PC-9 (cell line): ENCODE measurements at regions not wholly inside any gene's neighbourhood (a gene's known extent, or its start where the extent isn't known, plus 50 kb on each side); places are given as distances from the start of the nearest gene placed in this dataset.

Experiments
- BruUV-seq: library from RNA; stranded (reverse); fragments of 400-500 nt; replicated peaks from 2 replicates; lab custom pipeline; 2021; lab: Mats Ljungman, UMichigan
- CTCF ChIA-PET: fragments of 300-600 bp; sonication (Branson Sonifier 250); formaldehyde crosslinking; loops from one replicate; lab custom pipeline; 2022; ENCODE audit warnings: antibody characterized with exemption; lab: Charles Lee
- POLR2A ChIA-PET: fragments of 300-600 bp; sonication (Branson Sonifier 250); formaldehyde crosslinking; loops from one replicate; lab custom pipeline; 2022; ENCODE audit warnings: antibody characterized with exemption; ENCODE audit not compliant: unreplicated experiment; lab: Charles Lee
- DNase-seq, 2 experiments: peaks; one replicate each; pipeline versions ENCODE4 v3.0.0 to v3.0.0-alpha.2; 2015 to 2022; ENCODE audit warnings: mixed read lengths in 1 of 2
- H2AFZ ChIP-seq: fragments of 200-600 bp; sonication (generic); 2 replicates; pipeline ENCODE4 v1.8.1; 2017; ENCODE audit warnings: antibody characterized with exemption
- H3F3A ChIP-seq: fragments of 200-600 bp; sonication (generic); 2 replicates; pipeline ENCODE4 v1.8.1; 2017; ENCODE audit warnings: antibody characterized with exemption, mild to moderate bottlenecking, low read depth; ENCODE audit not compliant: insufficient read depth
- H3K27ac ChIP-seq: fragments of 200-600 bp; sonication (generic); 2 replicates; pipeline ENCODE4 v1.6.1; 2016; ENCODE audit warnings: mixed run types
- H3K27me3 ChIP-seq: fragments of 200-600 bp; sonication (generic); 2 replicates; pipeline ENCODE4 v1.6.1; 2016; ENCODE audit warnings: low read depth, mixed run types; ENCODE audit not compliant: insufficient read depth
- H3K36me3 ChIP-seq: fragments of 200-600 bp; sonication (generic); 2 replicates; pipeline ENCODE4 v1.6.1; 2016; ENCODE audit warnings: low read depth, mixed run types
- H3K4me1 ChIP-seq: fragments of 200-600 bp; sonication (generic); replicated peaks from 2 replicates; pipeline ENCODE4 v1.6.1; 2016; ENCODE audit warnings: mixed run types; ENCODE audit not compliant: insufficient read depth
- H3K4me2 ChIP-seq: fragments of 200-600 bp; sonication (generic); 2 replicates; pipeline ENCODE4 v1.6.1; 2017; ENCODE audit warnings: mixed run types
- H3K4me3 ChIP-seq: fragments of 200-600 bp; sonication (generic); 2 replicates; pipeline ENCODE4 v1.6.1; 2016; ENCODE audit warnings: mixed run types
- H3K79me2 ChIP-seq: fragments of 200-600 bp; sonication (generic); 2 replicates; pipeline ENCODE4 v1.6.1; 2017; ENCODE audit warnings: low read depth, mixed run types
- H3K9me2 ChIP-seq: fragments of 200-600 bp; sonication (generic); 2 replicates; pipeline ENCODE4 v1.8.1; 2017; ENCODE audit warnings: mild to moderate bottlenecking; ENCODE audit not compliant: insufficient read depth
- H3K9me3 ChIP-seq: fragments of 200-600 bp; sonication (generic); 2 replicates; pipeline ENCODE4 v1.8.1; 2016; ENCODE audit warnings: low read depth; ENCODE audit not compliant: insufficient read depth
- H4K20me1 ChIP-seq: fragments of 200-600 bp; sonication (generic); 2 replicates; pipeline ENCODE4 v1.8.1; 2017; ENCODE audit not compliant: insufficient read depth
- CTCF ChIP-seq: fragments of 200-600 bp; sonication (generic); conservative IDR thresholded peaks from 2 replicates; pipeline ENCODE4 v1.6.1; 2017; ENCODE audit warnings: mixed run types, antibody characterized with exemption, mild to moderate bottlenecking, moderate library complexity
- EZH2 ChIP-seq: fragments of 200-600 bp; sonication (generic); IDR thresholded peaks from 2 replicates; pipeline ENCODE4 v1.8.0; 2017; ENCODE audit warnings: antibody characterized with exemption, low read depth
- intact Hi-C: fragments of 100-400 bp; cut with micrococcal nuclease; formaldehyde crosslinking; loops from one replicate; pipeline ENCODE4 v1.10.0; 2022; ENCODE audit not compliant: unreplicated experiment

DNA sequence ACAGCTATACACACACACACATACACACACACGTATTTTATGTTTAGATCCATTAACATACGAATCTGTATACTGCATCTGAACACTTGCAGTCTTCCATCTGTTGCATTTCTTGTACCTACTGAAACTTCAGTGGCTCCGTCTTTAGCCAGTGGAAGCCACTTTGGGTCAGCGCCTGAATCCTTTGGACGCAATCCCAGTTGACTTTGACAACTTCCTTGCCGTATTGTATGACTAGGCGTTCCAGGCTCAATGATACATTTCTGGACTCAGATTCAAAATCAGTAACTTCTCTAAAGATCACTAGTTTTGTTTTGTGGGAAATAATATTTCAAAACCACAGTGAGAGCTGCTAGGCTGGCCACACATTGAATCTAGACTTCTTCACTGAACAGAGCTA lies 101.5 kb upstream of the GPC1 start:
- H3K4me1 ChIP-seq: no peaks in the 10 kb centered on the region
- H3K9me2 ChIP-seq: no peaks in the 10 kb centered on the region
- H3K4me2 ChIP-seq: no peak overlapping the region
- no peaks in the 10 kb centered on the region for H3F3A ChIP-seq
- ChIA-PET CTCF (no interaction called here), POLR2A (interaction anchor here (0.7 kb wide), 1 partner anchor 24 kb away, joined by 4 read pairs; no protein-coding TSS in a partner anchor)
- H3K79me2 ChIP-seq: no peaks in the 10 kb centered on the region
- H4K20me1 ChIP-seq: no peaks in the 10 kb centered on the region
- no peak for DNase-seq
- H3K27ac ChIP-seq: no peak overlapping the region
- intact Hi-C loops: no loop called here
- no peak overlapping the region for H3K4me3 ChIP-seq
- no peak overlapping the region for H2AFZ ChIP-seq
- no peak for TF ChIP-seq EZH2
- TF ChIP-seq CTCF: no peak
- no peaks in the 10 kb centered on the region; the same call in 1 of the 2 replicates for H3K9me3 ChIP-seq
- H3K36me3 ChIP-seq: no peaks in the 10 kb centered on the region
- no TSS peak for BruUV-seq
- peaks cover 85% of the 10 kb centered on the region for H3K27me3 ChIP-seq

- TF ChIP-seq EZH2: no peak
- TF ChIP-seq CTCF: no peak
- ChIA-PET CTCF (no interaction called here), POLR2A (interaction anchor here (0.7 kb wide), 1 partner anchor 92 kb away, joined by 8 read pairs; no protein-coding TSS in a partner anchor)
- no peaks in the 10 kb centered on the region; the same call in 1 of the 2 replicates for H3K9me3 ChIP-seq
- no peaks in the 10 kb centered on the region for H3F3A ChIP-seq
- no peaks in the 10 kb centered on the region for H3K9me2 ChIP-seq
- H3K27ac ChIP-seq: no peak overlapping the region
- DNase-seq: no peak
- H4K20me1 ChIP-seq: no peaks in the 10 kb centered on the region
- H3K4me2 ChIP-seq: no peak overlapping the region
- H3K4me1 ChIP-seq: no peaks in the 10 kb centered on the region
- H3K27me3 ChIP-seq: peaks cover 83% of the 10 kb centered on the region
- no peaks in the 10 kb centered on the region for H3K36me3 ChIP-seq
- no peak overlapping the region for H3K4me3 ChIP-seq
- intact Hi-C loops: no loop called here
- no peaks in the 10 kb centered on the region for H3K79me2 ChIP-seq
- H2AFZ ChIP-seq: no peak overlapping the region
- no TSS peak for BruUV-seq
Observed at GRCh38 chr2:240335061-240335460, 100.4 kb upstream of the GPC1 start.

DNA sequence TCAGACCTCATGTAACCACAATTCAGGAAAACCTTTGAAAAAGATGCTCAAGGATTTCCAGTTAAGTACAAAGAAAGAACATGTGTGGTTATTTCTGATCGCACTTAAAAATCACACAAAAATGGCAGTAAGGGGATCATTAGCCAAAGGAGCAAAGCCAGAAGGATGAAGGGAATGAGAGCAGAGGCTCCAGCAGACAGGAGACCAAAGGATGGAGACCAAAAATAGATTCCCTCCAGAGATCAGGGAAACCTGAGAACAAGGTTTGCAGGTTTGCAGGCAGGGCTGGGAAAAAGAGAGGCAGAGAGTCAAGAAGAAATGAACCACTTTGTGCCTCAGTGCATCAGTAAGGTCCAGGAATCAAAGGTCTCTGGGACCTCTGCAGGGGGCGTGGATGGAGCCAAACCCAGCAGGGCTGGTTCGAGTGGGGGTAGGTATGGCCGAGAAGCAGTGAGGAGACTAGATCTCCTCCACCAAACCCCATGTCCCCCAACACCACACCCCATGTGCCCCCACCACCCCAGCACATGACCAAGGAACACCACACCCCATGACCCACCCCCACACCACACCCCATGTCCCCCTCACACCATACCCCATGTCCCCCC lies 98.5 kb upstream of the GPC1 start:
- H3K9me3 ChIP-seq: no peaks in the 10 kb centered on the region; the same call in 1 of the 2 replicates

More for the DNA sequence above, 98.5 kb upstream of the GPC1 start:
- H3K79me2 ChIP-seq: no peaks in the 10 kb centered on the region
- no peaks in the 10 kb centered on the region for H3K9me2 ChIP-seq
- H2AFZ ChIP-seq: no peak overlapping the region
- intact Hi-C loops: no loop called here
- H3K4me1 ChIP-seq: no peaks in the 10 kb centered on the region
- no TSS peak for BruUV-seq
- H3K27ac ChIP-seq: no peak overlapping the region
- CTCF ChIA-PET: no interaction called here
- H3K4me3 ChIP-seq: no peak overlapping the region
- no peak for TF ChIP-seq EZH2
- no peak for TF ChIP-seq CTCF
- no peaks in the 10 kb centered on the region for H4K20me1 ChIP-seq
- no peaks in the 10 kb centered on the region for H3F3A ChIP-seq
- no peak overlapping the region for H3K4me2 ChIP-seq
- no peaks in the 10 kb centered on the region for H3K36me3 ChIP-seq
- no peak for DNase-seq
- H3K27me3 ChIP-seq: peaks cover 73% of the 10 kb centered on the region
- POLR2A ChIA-PET: no interaction called here
